ENCODE measurements at regions not wholly inside any gene's neighbourhood (a gene's known extent, or its start where the extent isn't known, plus 50 kb on each side); places are given as distances from the start of the nearest gene placed in this dataset.
"Not testable (repeated sequence)": the region's sequence is repeated elsewhere in the genome, so short reads cannot be mapped to it uniquely, and the experiment has no call there.

- H3K36me3 ChIP-seq (ENCODE audit: control insufficient read depth, insufficient read depth, low read length); intact Hi-C loops (cut with micrococcal nuclease; ENCODE audit: unreplicated experiment); in situ Hi-C loops (cut with HindIII; ENCODE audit: low pct_unique_long_range_greater_than_20kb, low sequenced_read_pairs); CTCF ChIA-PET; H3K27me3 ChIP-seq (ENCODE audit: control insufficient read depth, insufficient read depth, low read length); POLR2A ChIA-PET; BruUV-seq (replicated peaks); H3K9me3 ChIP-seq (ENCODE audit: control insufficient read depth, insufficient read depth, low read depth, low read length); ATAC-seq; H3K4me1 ChIP-seq (ENCODE audit: control insufficient read depth, insufficient read depth, low read length); DNase-seq (ENCODE audit: low read depth, low spot score); H3K27ac ChIP-seq (ENCODE audit: low read length); H3K4me3 ChIP-seq (ENCODE audit: low read depth in 2 of 2, low read length in 2 of 2): not testable (repeated sequence)
Measured at GRCh38 chr6:88418921-88419810, 253.0 kb upstream of the CNR1 start.

- H3K36me3 ChIP-seq (ENCODE audit: control insufficient read depth, insufficient read depth, low read length); H3K4me3 ChIP-seq (ENCODE audit: low read depth in 2 of 2, low read length in 2 of 2); intact Hi-C loops (cut with micrococcal nuclease; ENCODE audit: unreplicated experiment); H3K9me3 ChIP-seq (ENCODE audit: control insufficient read depth, insufficient read depth, low read depth, low read length); CTCF ChIA-PET; POLR2A ChIA-PET; H3K4me1 ChIP-seq (ENCODE audit: control insufficient read depth, insufficient read depth, low read length); ATAC-seq; H3K27me3 ChIP-seq (ENCODE audit: control insufficient read depth, insufficient read depth, low read length); DNase-seq (ENCODE audit: low read depth, low spot score); in situ Hi-C loops (cut with HindIII; ENCODE audit: low pct_unique_long_range_greater_than_20kb, low sequenced_read_pairs); BruUV-seq (replicated peaks); H3K27ac ChIP-seq (ENCODE audit: low read length): not testable (repeated sequence)
Measured at GRCh38 chr6:88417361-88417760, 251.2 kb upstream of the CNR1 start.

- intact Hi-C loops (cut with micrococcal nuclease; ENCODE audit: unreplicated experiment): no loop called here
- BruUV-seq (replicated peaks): no TSS peak
- CTCF ChIA-PET: no interaction called here
Measured at GRCh38 chr6:88413459-88413858, 247.3 kb upstream of the CNR1 start.

GRCh38 chr6:88408355-88408754 is 242.2 kb upstream of the CNR1 start:
- CTCF ChIA-PET, ATAC-seq: not testable (repeated sequence)

More at GRCh38 chr6:88413459-88413858, 247.3 kb upstream of the CNR1 start:
- H3K27me3 ChIP-seq (ENCODE audit: control insufficient read depth, insufficient read depth, low read length): no peaks in the 10 kb centered on the region
- TF ChIP-seq CTCF (IDR thresholded peaks at IDR 0.05) (no peak), REST (IDR thresholded peaks at IDR 0.05; ENCODE audit: insufficient read depth in 1 of 2, low read depth in 2 of 2, low read length in 1 of 2) (no peak), SIN3A (IDR thresholded peaks at IDR 0.05; ENCODE audit: borderline replicate concordance, insufficient read depth, low read depth, low read length) (no peak), TCF7L2 (IDR thresholded peaks at IDR 0.05; ENCODE audit: low read depth, low read length) (no peak), POLR2AphosphoS5 (IDR thresholded peaks at IDR 0.05; ENCODE audit: low read depth, low read length) (no peak)
- DNase-seq (ENCODE audit: low read depth, low spot score) (no peak), ATAC-seq (no peak)
- H3K4me3 ChIP-seq (ENCODE audit: low read depth in 2 of 2, low read length in 2 of 2): no peak overlapping the region
- H3K4me1 ChIP-seq (ENCODE audit: control insufficient read depth, insufficient read depth, low read length): no peaks in the 10 kb centered on the region
- H3K36me3 ChIP-seq (ENCODE audit: control insufficient read depth, insufficient read depth, low read length): no peaks in the 10 kb centered on the region
- H3K27ac ChIP-seq (ENCODE audit: low read length): no peak overlapping the region
- in situ Hi-C loops (cut with HindIII; ENCODE audit: low pct_unique_long_range_greater_than_20kb, low sequenced_read_pairs): no loop called here
- POLR2A ChIA-PET: no interaction called here
- H3K9me3 ChIP-seq (ENCODE audit: control insufficient read depth, insufficient read depth, low read depth, low read length): no peaks in the 10 kb centered on the region

GRCh38 chr6:88406674-88407073 is 240.5 kb upstream of the CNR1 start:
- H3K9me3 ChIP-seq (ENCODE audit: control insufficient read depth, insufficient read depth, low read depth, low read length); H3K4me1 ChIP-seq (ENCODE audit: control insufficient read depth, insufficient read depth, low read length); H3K27me3 ChIP-seq (ENCODE audit: control insufficient read depth, insufficient read depth, low read length); BruUV-seq (replicated peaks); CTCF ChIA-PET; H3K27ac ChIP-seq (ENCODE audit: low read length); H3K4me3 ChIP-seq (ENCODE audit: low read depth in 2 of 2, low read length in 2 of 2); in situ Hi-C loops (cut with HindIII; ENCODE audit: low pct_unique_long_range_greater_than_20kb, low sequenced_read_pairs); H3K36me3 ChIP-seq (ENCODE audit: control insufficient read depth, insufficient read depth, low read length); DNase-seq (ENCODE audit: low read depth, low spot score); intact Hi-C loops (cut with micrococcal nuclease; ENCODE audit: unreplicated experiment); ATAC-seq; POLR2A ChIA-PET: not testable (repeated sequence)

More at GRCh38 chr6:88408355-88408754, 242.2 kb upstream of the CNR1 start:
- intact Hi-C loops (cut with micrococcal nuclease; ENCODE audit: unreplicated experiment); H3K4me1 ChIP-seq (ENCODE audit: control insufficient read depth, insufficient read depth, low read length); H3K27ac ChIP-seq (ENCODE audit: low read length); POLR2A ChIA-PET; H3K27me3 ChIP-seq (ENCODE audit: control insufficient read depth, insufficient read depth, low read length); DNase-seq (ENCODE audit: low read depth, low spot score); H3K9me3 ChIP-seq (ENCODE audit: control insufficient read depth, insufficient read depth, low read depth, low read length); H3K4me3 ChIP-seq (ENCODE audit: low read depth in 2 of 2, low read length in 2 of 2); H3K36me3 ChIP-seq (ENCODE audit: control insufficient read depth, insufficient read depth, low read length); BruUV-seq (replicated peaks); in situ Hi-C loops (cut with HindIII; ENCODE audit: low pct_unique_long_range_greater_than_20kb, low sequenced_read_pairs): not testable (repeated sequence)
